Calu3 (cell line): ENCODE measurements at regions not wholly inside any gene's neighbourhood (a gene's known extent, or its start where the extent isn't known, plus 50 kb on each side); places are given as distances from the start of the nearest gene placed in this dataset.

Source experiments
- BruUV-seq: library from RNA; stranded (reverse); fragments of 400-500 nt; replicated peaks from 2 replicates; lab custom pipeline; 2021; lab: Mats Ljungman, UMichigan
- CTCF ChIA-PET: fragments of 300-600 bp; sonication (Branson Sonifier 250); formaldehyde crosslinking; loops from one replicate; lab custom pipeline; 2022; ENCODE audit warnings: antibody characterized with exemption; lab: Charles Lee
- DNase-seq: peaks from one replicate; pipeline ENCODE4 v3.0.0; 2022
- H3K27ac Mint-ChIP-seq: one replicate; pipeline ENCODE4 v1.8.0; 2022; ENCODE audit warnings: mixed read lengths; ENCODE audit not compliant: unreplicated experiment
- H3K27me3 Mint-ChIP-seq: one replicate; pipeline ENCODE4 v1.8.0; 2022; ENCODE audit warnings: mixed read lengths; ENCODE audit not compliant: unreplicated experiment
- H3K36me3 Mint-ChIP-seq: one replicate; pipeline ENCODE4 v1.8.0; 2022; ENCODE audit warnings: mild to moderate bottlenecking, moderate library complexity, mixed read lengths; ENCODE audit not compliant: insufficient read depth, unreplicated experiment
- H3K4me1 Mint-ChIP-seq: one replicate; pipeline ENCODE4 v1.8.0; 2022; ENCODE audit warnings: mild to moderate bottlenecking, low read depth, mixed read lengths; ENCODE audit not compliant: unreplicated experiment
- H3K4me3 Mint-ChIP-seq: one replicate; pipeline ENCODE4 v1.8.0; 2022; ENCODE audit warnings: mild to moderate bottlenecking, low read depth, moderate library complexity, mixed read lengths; ENCODE audit not compliant: unreplicated experiment
- H3K9me3 Mint-ChIP-seq: one replicate; pipeline ENCODE4 v1.8.0; 2022; ENCODE audit warnings: low read depth, mixed read lengths; ENCODE audit not compliant: unreplicated experiment
- intact Hi-C: fragments of 100-400 bp; cut with micrococcal nuclease; formaldehyde crosslinking; loops from one replicate; pipeline ENCODE4 v1.10.0; 2022; ENCODE audit not compliant: unreplicated experiment
- TF ChIP-seq, protein P1 (sequence below): fragments of 200-600 bp; IDR thresholded peaks from one replicate; pipeline ENCODE4 v1.8.0; 2022; ENCODE audit warnings: antibody characterized with exemption; ENCODE audit not compliant: unreplicated experiment

DNA sequence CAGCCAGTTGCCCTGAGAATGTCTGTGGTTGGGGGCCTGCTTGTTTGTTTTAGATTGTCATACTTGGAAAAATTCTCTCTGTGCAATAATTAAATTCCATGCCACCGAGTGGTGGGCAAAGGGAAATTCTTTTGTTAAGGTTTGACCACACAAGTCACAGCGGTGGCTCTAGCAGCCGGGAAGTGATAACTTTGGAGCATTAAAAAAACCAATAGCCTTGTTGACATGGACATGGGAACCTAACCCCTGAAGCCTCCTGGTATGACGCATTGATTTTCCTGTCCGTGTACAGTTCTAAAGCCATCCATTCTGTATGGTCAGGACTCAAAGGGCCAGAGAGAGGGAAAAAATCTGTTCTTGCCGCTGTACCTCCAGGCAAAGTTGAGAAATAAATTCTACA lies 384.9 kb upstream of the ZNF507 start:
- Mint-ChIP-seq H3K36me3 (no peaks in the 10 kb centered on the region), H3K9me3 (peaks cover 25% of the 10 kb centered on the region), H3K4me3 (no peak overlapping the region), H3K4me1 (no peaks in the 10 kb centered on the region), H3K27me3 (no peaks in the 10 kb centered on the region), H3K27ac (no peak overlapping the region)
- no TSS peak for BruUV-seq
- TF ChIP-seq, protein P1, sequence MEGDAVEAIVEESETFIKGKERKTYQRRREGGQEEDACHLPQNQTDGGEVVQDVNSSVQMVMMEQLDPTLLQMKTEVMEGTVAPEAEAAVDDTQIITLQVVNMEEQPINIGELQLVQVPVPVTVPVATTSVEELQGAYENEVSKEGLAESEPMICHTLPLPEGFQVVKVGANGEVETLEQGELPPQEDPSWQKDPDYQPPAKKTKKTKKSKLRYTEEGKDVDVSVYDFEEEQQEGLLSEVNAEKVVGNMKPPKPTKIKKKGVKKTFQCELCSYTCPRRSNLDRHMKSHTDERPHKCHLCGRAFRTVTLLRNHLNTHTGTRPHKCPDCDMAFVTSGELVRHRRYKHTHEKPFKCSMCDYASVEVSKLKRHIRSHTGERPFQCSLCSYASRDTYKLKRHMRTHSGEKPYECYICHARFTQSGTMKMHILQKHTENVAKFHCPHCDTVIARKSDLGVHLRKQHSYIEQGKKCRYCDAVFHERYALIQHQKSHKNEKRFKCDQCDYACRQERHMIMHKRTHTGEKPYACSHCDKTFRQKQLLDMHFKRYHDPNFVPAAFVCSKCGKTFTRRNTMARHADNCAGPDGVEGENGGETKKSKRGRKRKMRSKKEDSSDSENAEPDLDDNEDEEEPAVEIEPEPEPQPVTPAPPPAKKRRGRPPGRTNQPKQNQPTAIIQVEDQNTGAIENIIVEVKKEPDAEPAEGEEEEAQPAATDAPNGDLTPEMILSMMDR = no peak
- no peak for DNase-seq
- CTCF ChIA-PET = no interaction called here
- intact Hi-C loops = no loop called here

DNA sequence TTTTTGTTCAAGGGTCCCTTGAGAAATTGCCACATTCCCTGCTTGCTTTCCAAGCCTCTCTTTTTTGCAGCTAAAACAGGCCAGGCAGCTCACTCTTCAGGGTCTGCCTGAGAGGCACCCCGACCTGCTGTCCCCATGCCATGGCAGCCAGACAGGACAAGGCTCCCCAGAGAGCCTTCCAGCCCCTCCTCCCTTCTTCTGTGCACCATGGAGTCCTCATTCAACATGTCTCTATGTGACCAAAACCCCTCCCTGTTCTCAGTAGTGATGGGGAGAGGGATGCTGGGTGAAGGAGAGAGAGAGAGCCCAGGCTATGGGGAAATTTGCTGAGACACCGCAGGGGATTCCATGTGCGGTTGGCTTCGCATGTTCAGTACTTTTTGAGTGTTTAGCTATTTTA lies 384.2 kb upstream of the ZNF507 start:
- Mint-ChIP-seq H3K9me3 (peaks cover 22% of the 10 kb centered on the region), H3K36me3 (no peaks in the 10 kb centered on the region), H3K27me3 (no peaks in the 10 kb centered on the region), H3K27ac (no peak overlapping the region), H3K4me1 (no peaks in the 10 kb centered on the region), H3K4me3 (no peak overlapping the region)
- intact Hi-C loops = no loop called here
- CTCF ChIA-PET = no interaction called here
- BruUV-seq = no TSS peak
- TF ChIP-seq, protein P1 = no peak
- DNase-seq = no peak

DNA sequence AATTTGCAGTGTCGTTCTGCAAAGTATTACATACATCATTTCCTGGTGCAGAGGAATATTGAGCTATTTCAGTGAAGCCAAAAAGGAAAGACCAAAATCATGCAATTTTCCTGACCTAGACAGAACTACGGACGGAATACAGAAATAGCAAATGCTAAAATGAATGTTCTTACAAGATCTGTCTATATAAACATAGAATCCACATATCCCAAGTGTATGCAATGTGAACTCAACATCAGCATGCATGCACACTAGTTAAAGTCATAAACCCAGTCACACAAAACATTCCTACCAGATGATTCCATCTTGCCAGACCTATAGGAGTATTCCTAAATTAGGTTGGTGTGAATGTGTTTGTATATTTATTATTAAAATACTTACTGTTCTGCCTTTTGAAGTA lies 383.7 kb upstream of the ZNF507 start:
- no peak overlapping the region for H3K27ac Mint-ChIP-seq

DNA sequence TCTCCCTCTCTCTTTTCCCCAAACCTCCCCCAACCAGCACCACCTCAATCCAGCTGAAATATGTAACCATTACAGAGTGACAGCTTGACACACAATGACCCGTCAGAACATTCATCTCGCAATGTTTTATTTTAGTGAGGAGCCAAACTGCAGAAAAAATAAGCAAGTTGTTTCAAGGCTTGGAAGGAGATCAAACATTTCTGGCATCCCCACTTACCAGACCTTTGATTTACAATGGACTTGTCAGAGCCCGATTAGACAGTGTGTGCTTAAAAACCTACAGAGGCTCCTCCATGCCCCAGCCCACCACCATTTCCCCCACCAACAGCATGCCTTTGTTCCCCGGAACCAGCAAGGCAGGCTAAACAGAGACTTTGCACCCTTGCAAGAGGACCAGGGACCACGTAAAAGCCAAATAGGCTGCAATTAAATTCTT lies 382.8 kb upstream of the ZNF507 start:
- no peak for DNase-seq
- Mint-ChIP-seq H3K4me3 (no peak overlapping the region), H3K9me3 (peaks cover 15% of the 10 kb centered on the region), H3K27ac (no peak overlapping the region), H3K4me1 (no peaks in the 10 kb centered on the region), H3K36me3 (no peaks in the 10 kb centered on the region), H3K27me3 (no peaks in the 10 kb centered on the region)
- intact Hi-C loops = no loop called here
- no TSS peak for BruUV-seq
- TF ChIP-seq, protein P1 = no peak
- CTCF ChIA-PET = no interaction called here

More for the DNA sequence above, 383.7 kb upstream of the ZNF507 start:
- no peak overlapping the region for H3K4me3 Mint-ChIP-seq
- intact Hi-C loops = no loop called here
- DNase-seq = no peak
- CTCF ChIA-PET = no interaction called here
- peaks cover 20% of the 10 kb centered on the region for H3K9me3 Mint-ChIP-seq
- TF ChIP-seq, protein P1 = no peak
- BruUV-seq = no TSS peak
- no peaks in the 10 kb centered on the region for H3K27me3 Mint-ChIP-seq
- H3K4me1 Mint-ChIP-seq = no peaks in the 10 kb centered on the region
- H3K36me3 Mint-ChIP-seq = no peaks in the 10 kb centered on the region
